MCF 10A (cell line): ENCODE measurements at regions not wholly inside any gene's neighbourhood (a gene's known extent, or its start where the extent isn't known, plus 50 kb on each side); places are given as distances from the start of the nearest gene placed in this dataset.

Source experiments
- BruUV-seq: library from RNA; stranded (reverse); fragments of 400-500 nt; replicated peaks from 2 replicates; lab custom pipeline; 2021; lab: Mats Ljungman, UMichigan
- CTCF ChIA-PET: fragments of 300-600 bp; sonication (Branson Sonifier 250); formaldehyde crosslinking; extraction: SDS; loops from one replicate; lab custom pipeline; 2021; ENCODE audit warnings: antibody characterized with exemption, inconsistent platforms; lab: Yijun Ruan, JAX
- POLR2A ChIA-PET: fragments of 300-600, 350-650 bp; sonication (Branson Sonifier 250); formaldehyde crosslinking; extraction: SDS; loops from one replicate; lab custom pipeline; 2020; ENCODE audit warnings: antibody characterized with exemption, inconsistent platforms; lab: Yijun Ruan, JAX
- DNase-seq: peaks from one replicate; pipeline ENCODE4 v3.0.0-alpha.2; 2018; ENCODE audit not compliant: unreplicated experiment
- H3K27ac Mint-ChIP-seq: one replicate; pipeline ENCODE4 v1.8.0; 2022; ENCODE audit warnings: mild to moderate bottlenecking, low read depth, mixed read lengths; ENCODE audit not compliant: unreplicated experiment
- H3K27me3 Mint-ChIP-seq: one replicate; pipeline ENCODE4 v1.8.0; 2022; ENCODE audit warnings: mixed read lengths; ENCODE audit not compliant: insufficient read depth, unreplicated experiment
- H3K36me3 Mint-ChIP-seq: one replicate; pipeline ENCODE4 v1.8.0; 2022; ENCODE audit warnings: mild to moderate bottlenecking, moderate library complexity, mixed read lengths; ENCODE audit not compliant: insufficient read depth, unreplicated experiment
- H3K4me1 Mint-ChIP-seq: one replicate; pipeline ENCODE4 v1.8.0; 2022; ENCODE audit warnings: mixed read lengths; ENCODE audit not compliant: insufficient read depth, unreplicated experiment
- H3K4me3 Mint-ChIP-seq: one replicate; pipeline ENCODE4 v1.8.0; 2022; ENCODE audit warnings: mild to moderate bottlenecking, moderate library complexity, mixed read lengths; ENCODE audit not compliant: unreplicated experiment
- H3K9me3 Mint-ChIP-seq: one replicate; pipeline ENCODE4 v1.8.0; 2022; ENCODE audit warnings: mixed read lengths; ENCODE audit not compliant: unreplicated experiment
- intact Hi-C: fragments of 100-400 bp; cut with micrococcal nuclease; formaldehyde crosslinking; loops from 2 replicates; pipeline ENCODE4 v1.14.1; 2022
- TF ChIP-seq, protein P1 (sequence below): fragments of 200-600 bp; IDR thresholded peaks from one replicate; pipeline ENCODE4 v1.8.0; 2022; ENCODE audit warnings: antibody characterized with exemption, mild to moderate bottlenecking; ENCODE audit not compliant: unreplicated experiment

DNA sequence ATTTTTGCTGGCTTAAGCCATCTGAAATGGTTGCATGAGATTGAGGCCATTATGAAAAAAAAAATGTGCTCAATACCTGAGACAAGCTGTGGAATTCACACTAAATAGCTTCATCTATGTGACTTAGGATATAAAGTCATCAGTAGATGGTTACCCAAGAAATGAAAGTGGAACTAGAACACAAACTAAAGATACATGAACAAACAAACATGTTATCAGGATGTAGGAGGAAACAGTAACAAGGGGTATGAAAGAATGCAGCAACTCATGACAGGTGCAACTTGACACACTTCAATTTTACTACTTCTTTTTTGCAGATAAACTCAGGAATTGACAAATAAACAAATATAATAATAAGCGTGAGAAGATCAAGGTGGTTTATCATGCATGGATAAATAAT, 155.0 kb downstream of the WT1 start:
- CTCF ChIA-PET, result interaction anchor here (0.6 to 1.2 kb wide), 4 partner anchors 9 to 397 kb away, joined by 3 to 6 read pairs (median 4); no protein-coding TSS in a partner anchor
- H3K9me3 Mint-ChIP-seq, result no peaks in the 10 kb centered on the region
- H3K36me3 Mint-ChIP-seq, result no peaks in the 10 kb centered on the region
- H3K4me1 Mint-ChIP-seq, result no peaks in the 10 kb centered on the region
- no peak overlapping the region for H3K4me3 Mint-ChIP-seq
- no TSS peak for BruUV-seq
- no peaks in the 10 kb centered on the region for H3K27me3 Mint-ChIP-seq
- intact Hi-C loops, result no loop called here
- no peak overlapping the region for H3K27ac Mint-ChIP-seq
- POLR2A ChIA-PET, result no interaction called here
- TF ChIP-seq, protein P1, sequence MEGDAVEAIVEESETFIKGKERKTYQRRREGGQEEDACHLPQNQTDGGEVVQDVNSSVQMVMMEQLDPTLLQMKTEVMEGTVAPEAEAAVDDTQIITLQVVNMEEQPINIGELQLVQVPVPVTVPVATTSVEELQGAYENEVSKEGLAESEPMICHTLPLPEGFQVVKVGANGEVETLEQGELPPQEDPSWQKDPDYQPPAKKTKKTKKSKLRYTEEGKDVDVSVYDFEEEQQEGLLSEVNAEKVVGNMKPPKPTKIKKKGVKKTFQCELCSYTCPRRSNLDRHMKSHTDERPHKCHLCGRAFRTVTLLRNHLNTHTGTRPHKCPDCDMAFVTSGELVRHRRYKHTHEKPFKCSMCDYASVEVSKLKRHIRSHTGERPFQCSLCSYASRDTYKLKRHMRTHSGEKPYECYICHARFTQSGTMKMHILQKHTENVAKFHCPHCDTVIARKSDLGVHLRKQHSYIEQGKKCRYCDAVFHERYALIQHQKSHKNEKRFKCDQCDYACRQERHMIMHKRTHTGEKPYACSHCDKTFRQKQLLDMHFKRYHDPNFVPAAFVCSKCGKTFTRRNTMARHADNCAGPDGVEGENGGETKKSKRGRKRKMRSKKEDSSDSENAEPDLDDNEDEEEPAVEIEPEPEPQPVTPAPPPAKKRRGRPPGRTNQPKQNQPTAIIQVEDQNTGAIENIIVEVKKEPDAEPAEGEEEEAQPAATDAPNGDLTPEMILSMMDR, result no peak
- no peak for DNase-seq

DNA sequence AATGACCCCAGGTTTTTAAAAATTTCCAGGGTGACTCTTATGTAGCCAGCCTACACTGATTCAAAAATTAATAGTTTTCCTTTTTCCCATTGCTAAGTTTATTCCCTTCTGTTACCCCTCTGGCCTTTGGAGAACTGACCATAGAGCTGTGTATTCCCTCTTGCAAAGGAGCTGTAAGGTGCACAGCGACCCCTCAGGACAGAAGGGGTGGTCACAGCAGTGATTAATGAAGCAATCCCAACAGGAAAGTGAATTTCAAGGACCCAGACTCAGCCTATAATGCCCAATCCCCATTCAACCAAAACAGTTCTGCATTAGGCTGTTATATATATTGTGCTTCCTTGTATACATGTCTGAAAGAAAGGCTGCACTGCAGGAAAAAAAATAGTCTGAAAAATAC, 147.1 kb downstream of the WT1 start:
- intact Hi-C loops, result no loop called here
- no peaks in the 10 kb centered on the region for H3K9me3 Mint-ChIP-seq
- H3K27ac Mint-ChIP-seq, result no peak overlapping the region
- BruUV-seq, result no TSS peak
- ChIA-PET CTCF (interaction anchor here (0.6 to 3.0 kb wide), 3 partner anchors 10 to 504 kb away, joined by 3 to 28 read pairs (median 13); no protein-coding TSS in a partner anchor), POLR2A (no interaction called here)
- H3K4me1 Mint-ChIP-seq, result peaks cover 7% of the 10 kb centered on the region
- H3K27me3 Mint-ChIP-seq, result no peaks in the 10 kb centered on the region
- TF ChIP-seq, protein P1, result no peak
- H3K36me3 Mint-ChIP-seq, result peaks cover 7% of the 10 kb centered on the region
- DNase-seq, result no peak
- H3K4me3 Mint-ChIP-seq, result no peak overlapping the region

DNA sequence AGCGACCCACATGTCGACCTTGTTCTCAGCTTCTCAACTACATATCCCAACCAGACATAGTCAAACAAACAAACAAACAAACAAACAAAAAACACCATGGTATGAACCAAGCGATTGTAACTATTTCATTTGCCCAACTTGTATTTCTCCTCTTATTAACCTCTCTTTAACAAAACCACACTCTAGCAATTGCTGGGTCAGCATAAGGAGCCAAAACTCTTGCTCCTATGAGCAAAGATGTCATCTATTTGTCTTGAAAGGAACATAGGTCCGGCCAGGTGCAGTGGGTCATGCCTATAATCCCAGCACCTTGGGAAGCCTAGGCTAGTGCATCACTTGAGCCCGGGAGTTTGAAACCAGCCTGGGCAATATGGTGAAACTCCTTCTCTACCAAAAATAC, 145.6 kb downstream of the WT1 start:
- no peaks in the 10 kb centered on the region for H3K9me3 Mint-ChIP-seq
- POLR2A ChIA-PET, result interaction anchor here (1.2 kb wide), 1 partner anchor 97 kb away, joined by 3 read pairs; no protein-coding TSS in a partner anchor
- TF ChIP-seq, protein P1, result no peak
- H3K36me3 Mint-ChIP-seq, result peaks cover 7% of the 10 kb centered on the region
- H3K4me3 Mint-ChIP-seq, result no peak overlapping the region
- H3K27me3 Mint-ChIP-seq, result no peaks in the 10 kb centered on the region
- peaks cover 7% of the 10 kb centered on the region for H3K4me1 Mint-ChIP-seq
- BruUV-seq, result no TSS peak
- intact Hi-C loops, result no loop called here
- H3K27ac Mint-ChIP-seq, result no peak overlapping the region
- no peak for DNase-seq
- CTCF ChIA-PET, result interaction anchor here (0.6 to 3.0 kb wide), 10 partner anchors 9 to 1074 kb away, joined by 3 to 28 read pairs (median 4); no protein-coding TSS in a partner anchor

DNA sequence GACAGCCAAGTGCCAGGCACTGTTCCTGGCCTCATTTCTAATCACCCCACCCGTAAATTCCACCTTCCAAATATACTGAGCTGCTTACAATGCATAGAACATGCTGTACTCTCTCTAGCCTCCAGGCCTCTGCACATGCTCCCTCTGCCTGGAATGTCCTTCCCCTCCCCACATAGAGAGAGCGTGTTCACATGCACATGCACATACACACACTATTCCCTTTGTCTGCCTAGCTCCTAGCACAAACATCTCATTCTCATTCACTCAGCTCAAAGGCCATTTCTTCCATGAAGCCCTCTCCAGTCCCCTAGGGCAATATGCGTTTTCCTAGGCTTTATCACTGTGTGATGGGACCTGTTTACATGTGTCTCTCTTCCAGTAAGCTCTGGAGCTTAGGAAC, 144.6 kb downstream of the WT1 start:
- CTCF ChIA-PET, result interaction anchor here (0.7 to 3.0 kb wide), 5 partner anchors 8 to 999 kb away, joined by 3 to 28 read pairs (median 4); no protein-coding TSS in a partner anchor
- POLR2A ChIA-PET, result no interaction called here

More for the DNA sequence above, 144.6 kb downstream of the WT1 start:
- BruUV-seq, result no TSS peak
- no peak for DNase-seq
- no peaks in the 10 kb centered on the region for H3K27me3 Mint-ChIP-seq
- peak overlapping the region; percentile 28 for H3K27ac Mint-ChIP-seq
- H3K4me3 Mint-ChIP-seq, result no peak overlapping the region
- H3K36me3 Mint-ChIP-seq, result peaks cover 7% of the 10 kb centered on the region
- TF ChIP-seq, protein P1, result no peak
- H3K9me3 Mint-ChIP-seq, result no peaks in the 10 kb centered on the region
- H3K4me1 Mint-ChIP-seq, result peaks cover 7% of the 10 kb centered on the region
- intact Hi-C loops, result no loop called here
